NCI-H526 treated with DMSO at 0.1 percent for 48 hours (cell line): ENCODE measurements at regions not wholly inside any gene's neighbourhood (a gene's known extent, or its start where the extent isn't known, plus 50 kb on each side); places are given as distances from the start of the nearest gene placed in this dataset.

Experiments used
- DNase-seq: peaks from one replicate; lab custom pipeline; 2025; lab: John Stamatoyannopoulos, UW

- no peak for DNase-seq
Observed at GRCh38 chr2:177058747-177059146, 153.8 kb upstream of the HNRNPA3 start.

- no peak for DNase-seq
Observed at GRCh38 chr2:177059293-177059692, 153.3 kb upstream of the HNRNPA3 start.

- no peak for DNase-seq
Observed at GRCh38 chr2:177063331-177063730, 149.3 kb upstream of the HNRNPA3 start.

GRCh38 chr2:177064422-177064821 is 148.2 kb upstream of the HNRNPA3 start:
- no peak for DNase-seq

- DNase-seq: no peak
Observed at GRCh38 chr2:177068967-177069366, 143.6 kb upstream of the HNRNPA3 start.

GRCh38 chr2:177072090-177072489 is 140.5 kb upstream of the HNRNPA3 start:
- no peak for DNase-seq

GRCh38 chr2:177073611-177074010 is 139.0 kb upstream of the HNRNPA3 start:
- no peak for DNase-seq

- no peak for DNase-seq
Observed at GRCh38 chr2:177074099-177074710, 138.4 kb upstream of the HNRNPA3 start.

- DNase-seq: no peak
Observed at GRCh38 chr2:177075254-177075653, 137.3 kb upstream of the HNRNPA3 start.

GRCh38 chr2:177076636-177077179 is 135.9 kb upstream of the HNRNPA3 start:
- no peak for DNase-seq

- DNase-seq: no peak
Observed at GRCh38 chr2:177077778-177078177, 134.8 kb upstream of the HNRNPA3 start.

- no peak for DNase-seq
Observed at GRCh38 chr2:177078416-177078815, 134.2 kb upstream of the HNRNPA3 start.

- no peak for DNase-seq
Observed at GRCh38 chr2:177078855-177079254, 133.7 kb upstream of the HNRNPA3 start.

- no peak for DNase-seq
Observed at GRCh38 chr2:177080746-177081284, 131.8 kb upstream of the HNRNPA3 start.

- no peak for DNase-seq
Observed at GRCh38 chr2:177084607-177085006, 128.0 kb upstream of the HNRNPA3 start.

- DNase-seq: no peak
Observed at GRCh38 chr2:177088529-177088928, 124.1 kb upstream of the HNRNPA3 start.

GRCh38 chr2:177090967-177091366 is 121.6 kb upstream of the HNRNPA3 start:
- no peak for DNase-seq

GRCh38 chr2:177093371-177093770 is 119.2 kb upstream of the HNRNPA3 start:
- no peak for DNase-seq

- no peak for DNase-seq
Observed at GRCh38 chr2:177098001-177098613, 114.5 kb upstream of the HNRNPA3 start.

- DNase-seq: no peak
Observed at GRCh38 chr2:177101930-177102329, 110.7 kb upstream of the HNRNPA3 start.

- no peak for DNase-seq
Observed at GRCh38 chr2:177106212-177106611, 106.4 kb upstream of the HNRNPA3 start.

GRCh38 chr2:177108890-177109289 is 103.7 kb upstream of the HNRNPA3 start:
- DNase-seq: no peak

GRCh38 chr2:177114712-177115111 is 97.9 kb upstream of the HNRNPA3 start:
- DNase-seq: no peak

GRCh38 chr2:177117755-177118154 is 94.8 kb upstream of the HNRNPA3 start:
- no peak for DNase-seq
